ENCODE measurements at regions not wholly inside any gene's neighbourhood (a gene's known extent, or its start where the extent isn't known, plus 50 kb on each side); places are given as distances from the start of the nearest gene placed in this dataset.

GRCh38 chr2:59968441-59968840 is 585.0 kb downstream of the BCL11A start:
- TF ChIP-seq CTCF (IDR thresholded peaks at IDR 0.05) (no peak), EZH2 (IDR thresholded peaks at IDR 0.05; ENCODE audit: borderline replicate concordance, insufficient read depth, low read depth, low read length, poor library complexity, severe bottlenecking) (no peak)
